H9 (cell line): ENCODE measurements at regions not wholly inside any gene's neighbourhood (a gene's known extent, or its start where the extent isn't known, plus 50 kb on each side); places are given as distances from the start of the nearest gene placed in this dataset.

Experiments
- DNase-seq: peaks from one replicate; pipeline ENCODE4 v3.0.0-alpha.2; 2017
- H2AFZ ChIP-seq: one replicate; pipeline ENCODE4 v1.6.1; 2013; ENCODE audit warnings: mild to moderate bottlenecking, low read length, control low read depth, moderate library complexity
- H2AK5ac ChIP-seq: 2 replicates; pipeline ENCODE4 v1.6.1; 2013; ENCODE audit warnings: low read length, control low read depth, mixed read lengths; ENCODE audit not compliant: insufficient read length
- H2BK120ac ChIP-seq: one replicate; pipeline ENCODE4 v1.6.1; 2013; ENCODE audit warnings: low read depth, mild to moderate bottlenecking, low read length, control low read depth, inconsistent platforms; ENCODE audit not compliant: poor library complexity, severe bottlenecking
- H2BK12ac ChIP-seq: 2 replicates; pipeline ENCODE4 v1.6.1; 2013; ENCODE audit warnings: low read length, control low read depth, mixed read lengths, low read depth; ENCODE audit not compliant: insufficient read length
- H2BK15ac ChIP-seq: 2 replicates; pipeline ENCODE4 v1.6.1; 2013; ENCODE audit warnings: low read depth, low read length, control low read depth
- H2BK20ac ChIP-seq: one replicate; pipeline ENCODE4 v1.6.1; 2013; ENCODE audit warnings: low read depth, mild to moderate bottlenecking, low read length, control low read depth, inconsistent platforms; ENCODE audit not compliant: poor library complexity, severe bottlenecking
- H2BK5ac ChIP-seq: 2 replicates; pipeline ENCODE4 v1.6.1; 2013; ENCODE audit warnings: low read length, control low read depth, mixed read lengths; ENCODE audit not compliant: insufficient read length
- H3K14ac ChIP-seq: 2 replicates; pipeline ENCODE4 v1.6.1; 2013; ENCODE audit warnings: low read length, control low read depth; ENCODE audit not compliant: insufficient read depth
- H3K18ac ChIP-seq: 2 replicates; pipeline ENCODE4 v1.6.1; 2013; ENCODE audit warnings: low read depth, mild to moderate bottlenecking, mixed read lengths, low read length, control low read depth; ENCODE audit not compliant: insufficient read length
- H3K23ac ChIP-seq: 2 replicates; pipeline ENCODE4 v1.6.1; 2013; ENCODE audit warnings: low read length, control low read depth, mixed read lengths, low read depth; ENCODE audit not compliant: insufficient read length
- H3K23me2 ChIP-seq: 2 replicates; pipeline ENCODE4 v1.6.1; 2013; ENCODE audit warnings: low read depth, mild to moderate bottlenecking, mixed read lengths, low read length, control low read depth; ENCODE audit not compliant: insufficient read length, poor library complexity, severe bottlenecking
- H3K27ac ChIP-seq: 2 replicates; pipeline ENCODE4 v1.5.1; 2013; ENCODE audit warnings: low read length, control low read depth, mixed read lengths, low read depth; ENCODE audit not compliant: insufficient read length
- H3K27me3 ChIP-seq: 2 replicates; pipeline ENCODE4 v1.6.1; 2013; ENCODE audit warnings: low read length, control low read depth, inconsistent platforms; ENCODE audit not compliant: insufficient read depth
- H3K4ac ChIP-seq: 2 replicates; pipeline ENCODE4 v1.6.1; 2013; ENCODE audit warnings: low read depth, mild to moderate bottlenecking, control low read depth, inconsistent platforms, low read length, moderate library complexity
- H3K4me1 ChIP-seq: 2 replicates; pipeline ENCODE4 v1.6.1; 2013; ENCODE audit warnings: low read length, control low read depth, inconsistent platforms; ENCODE audit not compliant: insufficient read depth
- H3K4me2 ChIP-seq: 2 replicates; pipeline ENCODE4 v1.6.1; 2013; ENCODE audit warnings: low read length, control low read depth, mixed read lengths; ENCODE audit not compliant: insufficient read length, insufficient read depth
- H3K56ac ChIP-seq: 2 replicates; pipeline ENCODE4 v1.6.1; 2013; ENCODE audit warnings: low read depth, mild to moderate bottlenecking, mixed read lengths, low read length, control low read depth; ENCODE audit not compliant: insufficient read length
- H3K79me1 ChIP-seq: 2 replicates; pipeline ENCODE4 v1.6.1; 2013; ENCODE audit warnings: low read depth, mild to moderate bottlenecking, moderate library complexity, low read length, control low read depth, inconsistent platforms; ENCODE audit not compliant: insufficient read depth, poor library complexity, severe bottlenecking
- H3K79me2 ChIP-seq: 2 replicates; pipeline ENCODE4 v1.6.1; 2013; ENCODE audit warnings: low read length, control low read depth, inconsistent platforms; ENCODE audit not compliant: insufficient read depth
- H3K9ac ChIP-seq: 2 replicates; pipeline ENCODE4 v1.6.1; 2013; ENCODE audit warnings: low read length, control low read depth, mixed read lengths; ENCODE audit not compliant: insufficient read length; ENCODE audit errors: extremely low read depth
- H3K9me3 ChIP-seq: one replicate; pipeline ENCODE4 v1.6.1; 2013; ENCODE audit warnings: low read depth, low read length, inconsistent platforms; ENCODE audit not compliant: control insufficient read depth
- H3T11ph ChIP-seq: one replicate; pipeline ENCODE4 v1.6.1; 2013; ENCODE audit warnings: mild to moderate bottlenecking, low read length, control low read depth, inconsistent platforms
- H4K20me1 ChIP-seq: one replicate; pipeline ENCODE4 v1.6.1; 2013; ENCODE audit not compliant: control insufficient read depth, insufficient read length, insufficient read depth
- H4K5ac ChIP-seq: 2 replicates; pipeline ENCODE4 v1.6.1; 2013; ENCODE audit warnings: low read depth, mild to moderate bottlenecking, mixed read lengths, low read length, control low read depth; ENCODE audit not compliant: insufficient read length
- H4K8ac ChIP-seq: replicated peaks from 2 replicates; pipeline ENCODE4 v1.6.1; 2013; ENCODE audit warnings: low read length, control low read depth, mixed read lengths, low read depth; ENCODE audit not compliant: insufficient read length
- H4K91ac ChIP-seq: 2 replicates; pipeline ENCODE4 v1.6.1; 2013; ENCODE audit warnings: low read depth, mild to moderate bottlenecking, moderate library complexity, mixed read lengths, low read length, control low read depth; ENCODE audit not compliant: insufficient read length
- H3K27ac Mint-ChIP-seq, 3 experiments: 2 replicates in 2 of 3; 3 replicates in 1 of 3; pipeline ENCODE4 v1.8.0; 2020 to 2021; ENCODE audit warnings: mixed read lengths in 3 of 3, mild to moderate bottlenecking in 1 of 3, moderate library complexity in 1 of 3
- H3K27me3 Mint-ChIP-seq: 2 replicates; pipeline ENCODE4 v1.8.0; 2021; ENCODE audit warnings: low read depth, mild to moderate bottlenecking, moderate library complexity, mixed read lengths
- H3K36me3 Mint-ChIP-seq, 3 experiments: 2 replicates in 2 of 3; 3 replicates in 1 of 3; pipeline ENCODE4 v1.8.0; 2020 to 2021; ENCODE audit warnings: low read depth in 3 of 3, mixed read lengths in 3 of 3; ENCODE audit not compliant: insufficient read depth in 1 of 3
- H3K4me1 Mint-ChIP-seq, 2 experiments: 2 replicates each; pipeline ENCODE4 v1.8.0; 2020; ENCODE audit warnings: mixed read lengths in 2 of 2
- H3K4me3 Mint-ChIP-seq, 2 experiments: 2 replicates in 1 of 2; 3 replicates in 1 of 2; pipeline ENCODE4 v1.8.0; 2020 to 2021; ENCODE audit warnings: mild to moderate bottlenecking in 2 of 2, mixed read lengths in 2 of 2, moderate library complexity in 1 of 2
- H3K9me3 Mint-ChIP-seq, 2 experiments: 2 replicates in 1 of 2; 3 replicates in 1 of 2; pipeline ENCODE4 v1.8.0; 2020; ENCODE audit warnings: mild to moderate bottlenecking in 2 of 2, mixed read lengths in 2 of 2, moderate library complexity in 1 of 2
- CTCF ChIP-seq: fragments of 200-600 bp; sonication (generic); conservative IDR thresholded peaks from 3 replicates; pipeline ENCODE4 v1.8.0; 2021; ENCODE audit warnings: antibody characterized with exemption, mild to moderate bottlenecking
- WGBS: extraction: QIAGEN DNeasy Blood & Tissue Kit; methylation state at CpG from one replicate; pipeline ENCODE4 v1.1.7; 2013; ENCODE audit warnings: missing lambda C conversion rate, low lambda C conversion rate, mixed read lengths; ENCODE audit not compliant: insufficient read length; ENCODE audit errors: extremely low coverage; 5-methylcytosine and 5-hydroxymethylcytosine counted together

- H2BK15ac ChIP-seq = no peak overlapping the region
- Mint-ChIP-seq H3K27ac (no peak overlapping the region), H3K36me3 (peaks cover 0 to 15% (median 0%) of the 10 kb centered on the region in 3 experiments; a peak in 4 of 7 replicates), H3K27me3 (no peaks in the 10 kb centered on the region), H3K4me3 (no peak overlapping the region), H3K4me1 (no peaks in the 10 kb centered on the region), H3K9me3 (peaks cover 1 to 9% of the 10 kb centered on the region in 2 experiments; a peak in 3 of 5 replicates)
- H3K79me2 ChIP-seq = no peaks in the 10 kb centered on the region
- H3K27ac ChIP-seq = no peak overlapping the region
- H2BK12ac ChIP-seq = no peak overlapping the region
- H3K23me2 ChIP-seq = no peaks in the 10 kb centered on the region
- no peak overlapping the region for H2BK5ac ChIP-seq
- H3K23ac ChIP-seq = no peak overlapping the region
- no peaks in the 10 kb centered on the region for H3K4me1 ChIP-seq
- no peak overlapping the region for H4K91ac ChIP-seq
- H4K5ac ChIP-seq = no peak overlapping the region
- H3T11ph ChIP-seq = no peak overlapping the region
- no peak overlapping the region for H4K8ac ChIP-seq
- H2AFZ ChIP-seq = no peak overlapping the region
- H3K14ac ChIP-seq = no peak overlapping the region
- no peak overlapping the region for H2BK20ac ChIP-seq
- no peak overlapping the region for H3K4me2 ChIP-seq
- no peak for DNase-seq
- no peaks in the 10 kb centered on the region for H3K79me1 ChIP-seq
- no peaks in the 10 kb centered on the region for H4K20me1 ChIP-seq
- H3K9me3 ChIP-seq = no peaks in the 10 kb centered on the region
- no peak for TF ChIP-seq CTCF
- no peak overlapping the region for H2AK5ac ChIP-seq
- H3K56ac ChIP-seq = no peak overlapping the region
- no peaks in the 10 kb centered on the region for H3K27me3 ChIP-seq
- H2BK120ac ChIP-seq = no peak overlapping the region
- no CpG with 5 or more reads among the region's 2 CpGs for WGBS
- H3K18ac ChIP-seq = no peak overlapping the region
- no peak overlapping the region for H3K9ac ChIP-seq
- no peak overlapping the region for H3K4ac ChIP-seq
These were observed 614.4 kb upstream of the TMEFF2 start for GRCh38 chr2:192809173-192809572.
